ENCODE measurements at regions not wholly inside any gene's neighbourhood (a gene's known extent, or its start where the extent isn't known, plus 50 kb on each side); places are given as distances from the start of the nearest gene placed in this dataset.
"Not testable (repeated sequence)": the region's sequence is repeated elsewhere in the genome, so short reads cannot be mapped to it uniquely, and the experiment has no call there.

GRCh38 chr13:80704369-80704768 is 363.4 kb upstream of the SPRY2 start:
- no peaks in the 10 kb centered on the region for H3K9me3 ChIP-seq (ENCODE audit: low read length)

GRCh38 chr13:80695841-80696240 is 354.9 kb upstream of the SPRY2 start:
- no peaks in the 10 kb centered on the region for H3K9me2 ChIP-seq (ENCODE audit: insufficient read depth, low read length)

More at GRCh38 chr13:80704369-80704768, 363.4 kb upstream of the SPRY2 start:
- H3K9ac ChIP-seq (ENCODE audit: low read length), result no peak overlapping the region
- H3K27ac ChIP-seq (ENCODE audit: low read length), result no peak overlapping the region
- H3K27me3 ChIP-seq (ENCODE audit: insufficient read depth, low read depth, low read length), result no peaks in the 10 kb centered on the region
- H2AFZ ChIP-seq (ENCODE audit: low read depth, low read length), result no peak overlapping the region
- H3K4me3 ChIP-seq (ENCODE audit: low read length), result no peak overlapping the region
- no peaks in the 10 kb centered on the region for H3K79me2 ChIP-seq (replicated peaks; ENCODE audit: insufficient read depth, low read length)
- H3K4me2 ChIP-seq (ENCODE audit: low read length), result no peak overlapping the region
- H4K20me1 ChIP-seq (ENCODE audit: insufficient read depth), result no peaks in the 10 kb centered on the region
- H3F3A ChIP-seq (ENCODE audit: insufficient read depth, low read length, poor library complexity, severe bottlenecking), result no peaks in the 10 kb centered on the region
- no peaks in the 10 kb centered on the region for H3K9me2 ChIP-seq (ENCODE audit: insufficient read depth, low read length)
- no peak for TF ChIP-seq CTCF (IDR thresholded peaks at IDR 0.05; ENCODE audit: poor library complexity, severe bottlenecking)
- H3K36me3 ChIP-seq (ENCODE audit: insufficient read depth, low read length), result no peaks in the 10 kb centered on the region

GRCh38 chr13:80691814-80692213 is 350.9 kb upstream of the SPRY2 start:
- not testable (repeated sequence) for H3K9me3 ChIP-seq (ENCODE audit: low read length); H3K27ac ChIP-seq (ENCODE audit: low read length); H3K79me2 ChIP-seq (replicated peaks; ENCODE audit: insufficient read depth, low read length); H3K9ac ChIP-seq (ENCODE audit: low read length); H3K4me2 ChIP-seq (ENCODE audit: low read length); H3K36me3 ChIP-seq (ENCODE audit: insufficient read depth, low read length); H2AFZ ChIP-seq (ENCODE audit: low read depth, low read length); H4K20me1 ChIP-seq (ENCODE audit: insufficient read depth); H3K4me3 ChIP-seq (ENCODE audit: low read length); H3F3A ChIP-seq (ENCODE audit: insufficient read depth, low read length, poor library complexity, severe bottlenecking); H3K9me2 ChIP-seq (ENCODE audit: insufficient read depth, low read length); H3K27me3 ChIP-seq (ENCODE audit: insufficient read depth, low read depth, low read length)

More at GRCh38 chr13:80695841-80696240, 354.9 kb upstream of the SPRY2 start:
- H3K27ac ChIP-seq (ENCODE audit: low read length), result no peak overlapping the region
- H4K20me1 ChIP-seq (ENCODE audit: insufficient read depth), result no peaks in the 10 kb centered on the region
- H3K9me3 ChIP-seq (ENCODE audit: low read length), result no peaks in the 10 kb centered on the region
- no peak overlapping the region for H3K4me2 ChIP-seq (ENCODE audit: low read length)
- TF ChIP-seq MXI1 (conservative IDR thresholded peaks at IDR 0.05; ENCODE audit: poor library complexity, severe bottlenecking), result no peak
- TF ChIP-seq EZH2 (IDR thresholded peaks at IDR 0.05; ENCODE audit: borderline replicate concordance, insufficient read depth, low read length, poor library complexity, severe bottlenecking), result no peak
- no peak for TF ChIP-seq SMC3 (conservative IDR thresholded peaks at IDR 0.05; ENCODE audit: poor library complexity)
- TF ChIP-seq RAD21 (conservative IDR thresholded peaks at IDR 0.05), result no peak
- TF ChIP-seq POLR2AphosphoS5 (IDR thresholded peaks at IDR 0.05), result no peak
- no peak for TF ChIP-seq EP300 (conservative IDR thresholded peaks at IDR 0.05; ENCODE audit: poor library complexity, severe bottlenecking)
- no peak for TF ChIP-seq REST (IDR thresholded peaks at IDR 0.05; ENCODE audit: borderline replicate concordance)
- no peak for TF ChIP-seq CTCF (IDR thresholded peaks at IDR 0.05; ENCODE audit: poor library complexity, severe bottlenecking)
- no peak for TF ChIP-seq TAF1 (IDR thresholded peaks at IDR 0.05; ENCODE audit: low read depth)
- no peaks in the 10 kb centered on the region for H3K79me2 ChIP-seq (replicated peaks; ENCODE audit: insufficient read depth, low read length)
- H2AFZ ChIP-seq (ENCODE audit: low read depth, low read length), result no peak overlapping the region
- H3K36me3 ChIP-seq (ENCODE audit: insufficient read depth, low read length), result no peaks in the 10 kb centered on the region
- no peak overlapping the region for H3K4me3 ChIP-seq (ENCODE audit: low read length)
- no peak overlapping the region for H3K9ac ChIP-seq (ENCODE audit: low read length)
- no peaks in the 10 kb centered on the region for H3K27me3 ChIP-seq (ENCODE audit: insufficient read depth, low read depth, low read length)
- H3F3A ChIP-seq (ENCODE audit: insufficient read depth, low read length, poor library complexity, severe bottlenecking), result no peaks in the 10 kb centered on the region
